ENCODE measurements at regions not wholly inside any gene's neighbourhood (a gene's known extent, or its start where the extent isn't known, plus 50 kb on each side); places are given as distances from the start of the nearest gene placed in this dataset.

DNA sequence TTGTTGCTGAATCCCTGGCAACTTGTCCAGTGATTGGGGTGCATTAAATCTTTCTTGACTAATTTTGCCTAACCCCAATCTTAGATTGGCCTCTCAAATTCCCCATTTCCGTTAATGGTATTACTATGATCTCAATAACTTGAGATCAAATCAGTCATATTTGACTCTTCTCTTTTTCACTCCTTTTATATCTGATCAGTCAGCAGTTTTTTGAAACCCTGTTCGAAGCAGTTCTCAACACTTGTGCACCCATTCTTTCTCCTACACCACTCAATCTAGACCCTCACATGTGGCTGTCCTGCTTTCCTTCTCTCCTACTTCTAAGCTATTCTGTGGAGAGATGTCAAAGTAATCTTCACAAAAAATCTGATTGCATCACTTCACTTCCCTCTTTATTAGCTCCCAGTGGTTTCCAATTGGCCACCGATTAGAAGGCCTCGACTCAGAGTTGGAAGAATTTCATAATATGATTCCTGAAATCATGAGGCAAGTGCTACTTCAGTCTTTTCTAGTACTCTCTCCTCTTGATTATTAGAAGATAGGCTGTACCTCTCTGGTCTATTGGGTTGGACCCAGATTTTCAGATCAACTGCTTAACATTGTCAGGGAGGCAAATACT is 128.9 kb downstream of the ZNF365 start:
- TF ChIP-seq JUND (IDR thresholded peaks at IDR 0.05) = no peak
- TF ChIP-seq, protein P1, sequence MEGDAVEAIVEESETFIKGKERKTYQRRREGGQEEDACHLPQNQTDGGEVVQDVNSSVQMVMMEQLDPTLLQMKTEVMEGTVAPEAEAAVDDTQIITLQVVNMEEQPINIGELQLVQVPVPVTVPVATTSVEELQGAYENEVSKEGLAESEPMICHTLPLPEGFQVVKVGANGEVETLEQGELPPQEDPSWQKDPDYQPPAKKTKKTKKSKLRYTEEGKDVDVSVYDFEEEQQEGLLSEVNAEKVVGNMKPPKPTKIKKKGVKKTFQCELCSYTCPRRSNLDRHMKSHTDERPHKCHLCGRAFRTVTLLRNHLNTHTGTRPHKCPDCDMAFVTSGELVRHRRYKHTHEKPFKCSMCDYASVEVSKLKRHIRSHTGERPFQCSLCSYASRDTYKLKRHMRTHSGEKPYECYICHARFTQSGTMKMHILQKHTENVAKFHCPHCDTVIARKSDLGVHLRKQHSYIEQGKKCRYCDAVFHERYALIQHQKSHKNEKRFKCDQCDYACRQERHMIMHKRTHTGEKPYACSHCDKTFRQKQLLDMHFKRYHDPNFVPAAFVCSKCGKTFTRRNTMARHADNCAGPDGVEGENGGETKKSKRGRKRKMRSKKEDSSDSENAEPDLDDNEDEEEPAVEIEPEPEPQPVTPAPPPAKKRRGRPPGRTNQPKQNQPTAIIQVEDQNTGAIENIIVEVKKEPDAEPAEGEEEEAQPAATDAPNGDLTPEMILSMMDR (IDR thresholded peaks at IDR 0.05) = no peak
- no peak for TF ChIP-seq RCOR1 (IDR thresholded peaks at IDR 0.05; ENCODE audit: low read length)
- no peak for TF ChIP-seq EZH2phosphoT487 (IDR thresholded peaks at IDR 0.05; ENCODE audit: borderline replicate concordance, low read depth)
- TF ChIP-seq RAD21 (IDR thresholded peaks at IDR 0.05; ENCODE audit: low read length) = no peak

All from SK-N-SH (cell line).